GM10266 (cell line): ENCODE measurements at regions not wholly inside any gene's neighbourhood (a gene's known extent, or its start where the extent isn't known, plus 50 kb on each side); places are given as distances from the start of the nearest gene placed in this dataset.

ENCODE experiments used
- DNase-seq: peaks from one replicate; pipeline ENCODE4 v3.0.0; 2012; ENCODE audit errors: extremely low spot score
- CTCF ChIP-seq: IDR thresholded peaks from 2 replicates; pipeline ENCODE4 v1.5.1; 2012; ENCODE audit warnings: mild to moderate bottlenecking, low read depth; ENCODE audit not compliant: control insufficient read depth, insufficient read depth; ENCODE audit errors: missing control alignments

DNA sequence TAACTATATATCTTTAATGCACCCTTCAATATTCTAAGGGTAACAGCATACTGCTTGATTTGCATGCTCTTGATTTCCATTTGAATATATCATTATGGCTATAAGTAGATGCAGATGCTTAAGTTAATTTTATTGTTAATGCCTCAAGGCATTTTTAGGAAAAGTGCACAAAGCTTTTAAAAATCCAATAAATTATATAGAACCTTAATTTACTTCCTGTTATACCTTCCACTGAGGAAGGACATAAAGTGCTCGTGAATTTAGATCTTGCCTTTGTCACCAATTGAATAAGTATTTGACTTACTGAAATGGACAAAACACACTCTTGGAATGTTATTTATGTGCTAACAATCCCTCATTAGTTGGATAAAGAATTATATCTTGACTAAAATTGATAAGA lies 276.7 kb upstream of the CCDC54 start:
- no peak for TF ChIP-seq CTCF

GRCh38 chr3:107103786-107104185 lies 273.5 kb upstream of the CCDC54 start:
- no peak for DNase-seq

More for the DNA sequence above, 276.7 kb upstream of the CCDC54 start:
- no peak for DNase-seq

DNA sequence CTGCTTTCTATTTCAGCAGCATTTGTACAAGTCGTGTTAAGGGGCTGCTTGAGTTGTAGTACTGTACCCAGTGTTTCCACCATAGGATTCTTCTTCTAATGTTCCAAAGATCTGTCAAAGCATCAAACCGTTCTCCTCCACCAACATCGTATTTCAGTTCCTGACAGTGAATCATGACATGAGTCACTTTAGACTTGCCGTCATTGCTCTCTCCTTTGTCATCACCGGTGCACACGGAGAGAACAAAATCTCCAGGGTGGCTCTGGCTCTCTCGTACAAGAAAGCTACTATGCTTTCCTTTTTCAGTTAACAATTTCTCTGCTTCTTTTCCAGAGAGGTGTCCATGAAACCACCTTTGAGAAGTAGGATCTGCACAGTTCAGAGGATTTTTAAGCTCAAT lies 270.9 kb upstream of the CCDC54 start:
- DNase-seq: no peak
- no peak for TF ChIP-seq CTCF

More at GRCh38 chr3:107103786-107104185, 273.5 kb upstream of the CCDC54 start:
- no peak for TF ChIP-seq CTCF

GRCh38 chr3:107106907-107107306 lies 270.3 kb upstream of the CCDC54 start:
- TF ChIP-seq CTCF: no peak
- no peak for DNase-seq

GRCh38 chr3:107110596-107111305 lies 266.5 kb upstream of the CCDC54 start:
- no peak for TF ChIP-seq CTCF
- DNase-seq: no peak

GRCh38 chr3:107111872-107112271 lies 265.4 kb upstream of the CCDC54 start:
- TF ChIP-seq CTCF: no peak
- no peak for DNase-seq

- TF ChIP-seq CTCF: no peak
- DNase-seq: no peak
Measured at GRCh38 chr3:107112356-107112755, 264.9 kb upstream of the CCDC54 start.
